SU-DHL-6 (cell line): ENCODE measurements at regions not wholly inside any gene's neighbourhood (a gene's known extent, or its start where the extent isn't known, plus 50 kb on each side); places are given as distances from the start of the nearest gene placed in this dataset.

Experiments
- H2AFZ ChIP-seq: fragments of 200-600 bp; sonication (generic); 2 replicates; pipeline ENCODE4 v1.6.1; 2014; ENCODE audit warnings: low read depth, mild to moderate bottlenecking, moderate library complexity, mixed read lengths, antibody characterized with exemption, low read length; ENCODE audit not compliant: severe bottlenecking
- H3F3A ChIP-seq: fragments of 200-600 bp; shearing (Covaris generic); 2 replicates; pipeline ENCODE4 v1.6.0; 2016; ENCODE audit warnings: antibody characterized with exemption, mild to moderate bottlenecking; ENCODE audit not compliant: insufficient read depth
- H3K27ac ChIP-seq: fragments of 200-600 bp; sonication (generic); 2 replicates; pipeline ENCODE4 v1.5.1; 2016; ENCODE audit warnings: low read depth, mild to moderate bottlenecking, low read length, moderate library complexity, mixed read lengths
- H3K27me3 ChIP-seq: fragments of 200-600 bp; sonication (generic), shearing (Covaris generic); 2 replicates; pipeline ENCODE4 v1.6.0; 2014; ENCODE audit warnings: mild to moderate bottlenecking, low read length
- H3K36me3 ChIP-seq: fragments of 200-600 bp; sonication (generic); 2 replicates; pipeline ENCODE4 v1.6.1; 2014; ENCODE audit warnings: mild to moderate bottlenecking, low read length, mixed read lengths
- H3K4me2 ChIP-seq: fragments of 300-600, 200-600 bp; shearing (Covaris generic), sonication (generic); 2 replicates; pipeline ENCODE4 v1.6.0; 2014; ENCODE audit warnings: low read length, low read depth, mild to moderate bottlenecking; ENCODE audit not compliant: poor library complexity, severe bottlenecking
- H3K4me3 ChIP-seq: fragments of 200-600 bp; sonication (generic); 2 replicates; pipeline ENCODE4 v1.5.1; 2014; ENCODE audit warnings: antibody characterized with exemption, low read length, mild to moderate bottlenecking, mixed read lengths; ENCODE audit not compliant: insufficient read depth, poor library complexity, severe bottlenecking
- H3K79me2 ChIP-seq: fragments of 200-600 bp; sonication (generic); 2 replicates; pipeline ENCODE4 v1.6.1; 2014; ENCODE audit warnings: mild to moderate bottlenecking, low read length, moderate library complexity; ENCODE audit not compliant: insufficient read depth
- H3K9ac ChIP-seq: fragments of 200-600 bp; sonication (generic); 2 replicates; pipeline ENCODE4 v1.7.0; 2014; ENCODE audit warnings: mild to moderate bottlenecking, low read length
- H3K9me2 ChIP-seq: fragments of 200-600 bp; sonication (generic); replicated peaks from 2 replicates; pipeline ENCODE4 v1.6.1; 2014; ENCODE audit warnings: low read length; ENCODE audit not compliant: insufficient read depth
- H3K9me3 ChIP-seq: fragments of 200-600 bp; sonication (generic); 2 replicates; pipeline ENCODE4 v1.6.1; 2014; ENCODE audit warnings: low read length, mixed read lengths; ENCODE audit not compliant: insufficient read depth
- H4K20me1 ChIP-seq: fragments of 200-600 bp; sonication (generic); 2 replicates; pipeline ENCODE4 v1.6.1; 2014; ENCODE audit warnings: low read depth, mild to moderate bottlenecking, antibody characterized with exemption, low read length, moderate library complexity, mixed read lengths
- CTCF ChIP-seq: fragments of 200-600 bp; sonication (generic); IDR thresholded peaks from one replicate; pipeline ENCODE4 v1.5.1; 2017; ENCODE audit warnings: antibody characterized with exemption, mild to moderate bottlenecking, low read length, moderate library complexity; ENCODE audit not compliant: insufficient read depth, poor library complexity, severe bottlenecking
- EZH2phosphoT487 ChIP-seq: fragments of 200-600 bp; sonication (generic), shearing (Covaris generic); conservative IDR thresholded peaks from 2 replicates; pipeline ENCODE4 v1.6.1; 2018; ENCODE audit warnings: mild to moderate bottlenecking, antibody characterized with exemption, low read length, moderate library complexity, mixed read lengths

- TF ChIP-seq EZH2phosphoT487 (no peak), CTCF (no peak)
- no peaks in the 10 kb centered on the region for H3K9me3 ChIP-seq
- H3K9ac ChIP-seq = no peak overlapping the region
- no peaks in the 10 kb centered on the region for H4K20me1 ChIP-seq
- no peaks in the 10 kb centered on the region for H3K79me2 ChIP-seq
- no peak overlapping the region for H3K4me2 ChIP-seq
- H3K4me3 ChIP-seq = no peak overlapping the region
- H2AFZ ChIP-seq = no peak overlapping the region
- H3K27ac ChIP-seq = no peak overlapping the region
- no peaks in the 10 kb centered on the region for H3K36me3 ChIP-seq
- H3K9me2 ChIP-seq = no peaks in the 10 kb centered on the region
- H3K27me3 ChIP-seq = no peaks in the 10 kb centered on the region
- H3F3A ChIP-seq = no peaks in the 10 kb centered on the region
Observed at GRCh38 chr4:63788271-63788670, 621.0 kb downstream of the TECRL start.

GRCh38 chr4:63787326-63787725 is 621.9 kb downstream of the TECRL start:
- TF ChIP-seq EZH2phosphoT487 (no peak), CTCF (no peak)
- no peak overlapping the region for H3K9ac ChIP-seq
- H3K4me3 ChIP-seq = no peak overlapping the region
- no peak overlapping the region for H3K4me2 ChIP-seq
- no peaks in the 10 kb centered on the region for H4K20me1 ChIP-seq
- H3K9me2 ChIP-seq = no peaks in the 10 kb centered on the region
- H2AFZ ChIP-seq = no peak overlapping the region
- no peaks in the 10 kb centered on the region for H3F3A ChIP-seq
- H3K36me3 ChIP-seq = no peaks in the 10 kb centered on the region
- H3K79me2 ChIP-seq = no peaks in the 10 kb centered on the region
- no peak overlapping the region for H3K27ac ChIP-seq
- no peaks in the 10 kb centered on the region for H3K27me3 ChIP-seq
- no peaks in the 10 kb centered on the region for H3K9me3 ChIP-seq

GRCh38 chr4:63786171-63786570 is 623.1 kb downstream of the TECRL start:
- no peak overlapping the region for H3K27ac ChIP-seq
- no peaks in the 10 kb centered on the region for H3K9me3 ChIP-seq
- no peak overlapping the region for H3K4me2 ChIP-seq
- no peaks in the 10 kb centered on the region for H3F3A ChIP-seq
- H4K20me1 ChIP-seq = no peaks in the 10 kb centered on the region
- TF ChIP-seq CTCF (no peak), EZH2phosphoT487 (no peak)
- H3K4me3 ChIP-seq = no peak overlapping the region
- no peaks in the 10 kb centered on the region for H3K79me2 ChIP-seq
- H3K36me3 ChIP-seq = no peaks in the 10 kb centered on the region
- no peaks in the 10 kb centered on the region for H3K9me2 ChIP-seq
- H3K9ac ChIP-seq = no peak overlapping the region
- H2AFZ ChIP-seq = no peak overlapping the region
- no peaks in the 10 kb centered on the region for H3K27me3 ChIP-seq
